C4-2B (cell line): ENCODE measurements at regions not wholly inside any gene's neighbourhood (a gene's known extent, or its start where the extent isn't known, plus 50 kb on each side); places are given as distances from the start of the nearest gene placed in this dataset.

Experiments
- CTCF ChIP-seq: fragments of 450-650 bp; conservative IDR thresholded peaks from 2 replicates; pipeline ENCODE4 v1.5.1; 2017; ENCODE audit warnings: mild to moderate bottlenecking
- ZFX ChIP-seq: fragments of 450-650 bp; IDR thresholded peaks from 2 replicates; pipeline ENCODE4 v1.6.1; 2017

GRCh38 chr7:12067156-12067831, 143.8 kb upstream of the TMEM106B start:
- TF ChIP-seq CTCF (peak; percentile 90), ZFX (no peak)
